ENCODE measurements at regions not wholly inside any gene's neighbourhood (a gene's known extent, or its start where the extent isn't known, plus 50 kb on each side); places are given as distances from the start of the nearest gene placed in this dataset.
A peak's percentile ranks its signal among the peaks of the same experiment; 100 is the strongest.

DNA sequence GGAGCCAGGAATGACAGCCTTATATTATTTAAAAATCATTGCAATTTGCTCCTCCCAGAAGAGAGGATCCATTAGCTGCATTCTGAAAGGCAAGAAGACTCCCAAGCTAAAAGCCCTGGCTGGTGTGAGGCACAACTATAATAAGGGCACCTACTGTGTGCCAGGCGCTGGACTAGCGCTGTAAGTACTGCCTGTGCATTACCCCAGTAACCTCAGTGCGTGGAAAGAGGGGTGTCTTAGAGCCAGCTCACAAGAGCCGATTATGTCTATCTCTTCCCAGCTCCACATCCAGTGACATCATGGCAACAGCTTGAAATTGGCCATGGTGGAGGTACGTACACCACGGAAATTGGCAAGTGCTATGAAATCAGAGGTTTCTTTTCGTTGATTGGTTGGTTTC, 141.7 kb upstream of the IRF2BP2 start:
- Histone ChIP-seq H3K9me3 (no peaks in the 10 kb centered on the region), H3K4me1 (peaks cover 0 to 16% of the 10 kb centered on the region in 2 donors), H3K27me3 (no peaks in the 10 kb centered on the region), H3K36me3 (no peaks in the 10 kb centered on the region), H3K27ac (no peak overlapping the region), H3K4me3 (no peak overlapping the region)
- TF ChIP-seq, protein P1, sequence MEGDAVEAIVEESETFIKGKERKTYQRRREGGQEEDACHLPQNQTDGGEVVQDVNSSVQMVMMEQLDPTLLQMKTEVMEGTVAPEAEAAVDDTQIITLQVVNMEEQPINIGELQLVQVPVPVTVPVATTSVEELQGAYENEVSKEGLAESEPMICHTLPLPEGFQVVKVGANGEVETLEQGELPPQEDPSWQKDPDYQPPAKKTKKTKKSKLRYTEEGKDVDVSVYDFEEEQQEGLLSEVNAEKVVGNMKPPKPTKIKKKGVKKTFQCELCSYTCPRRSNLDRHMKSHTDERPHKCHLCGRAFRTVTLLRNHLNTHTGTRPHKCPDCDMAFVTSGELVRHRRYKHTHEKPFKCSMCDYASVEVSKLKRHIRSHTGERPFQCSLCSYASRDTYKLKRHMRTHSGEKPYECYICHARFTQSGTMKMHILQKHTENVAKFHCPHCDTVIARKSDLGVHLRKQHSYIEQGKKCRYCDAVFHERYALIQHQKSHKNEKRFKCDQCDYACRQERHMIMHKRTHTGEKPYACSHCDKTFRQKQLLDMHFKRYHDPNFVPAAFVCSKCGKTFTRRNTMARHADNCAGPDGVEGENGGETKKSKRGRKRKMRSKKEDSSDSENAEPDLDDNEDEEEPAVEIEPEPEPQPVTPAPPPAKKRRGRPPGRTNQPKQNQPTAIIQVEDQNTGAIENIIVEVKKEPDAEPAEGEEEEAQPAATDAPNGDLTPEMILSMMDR (IDR thresholded peaks at IDR 0.05): no peak
- ATAC-seq: no peak
- DNase-seq: no peak
- intact Hi-C loops (cut with DNase I): no loop called here

DNA sequence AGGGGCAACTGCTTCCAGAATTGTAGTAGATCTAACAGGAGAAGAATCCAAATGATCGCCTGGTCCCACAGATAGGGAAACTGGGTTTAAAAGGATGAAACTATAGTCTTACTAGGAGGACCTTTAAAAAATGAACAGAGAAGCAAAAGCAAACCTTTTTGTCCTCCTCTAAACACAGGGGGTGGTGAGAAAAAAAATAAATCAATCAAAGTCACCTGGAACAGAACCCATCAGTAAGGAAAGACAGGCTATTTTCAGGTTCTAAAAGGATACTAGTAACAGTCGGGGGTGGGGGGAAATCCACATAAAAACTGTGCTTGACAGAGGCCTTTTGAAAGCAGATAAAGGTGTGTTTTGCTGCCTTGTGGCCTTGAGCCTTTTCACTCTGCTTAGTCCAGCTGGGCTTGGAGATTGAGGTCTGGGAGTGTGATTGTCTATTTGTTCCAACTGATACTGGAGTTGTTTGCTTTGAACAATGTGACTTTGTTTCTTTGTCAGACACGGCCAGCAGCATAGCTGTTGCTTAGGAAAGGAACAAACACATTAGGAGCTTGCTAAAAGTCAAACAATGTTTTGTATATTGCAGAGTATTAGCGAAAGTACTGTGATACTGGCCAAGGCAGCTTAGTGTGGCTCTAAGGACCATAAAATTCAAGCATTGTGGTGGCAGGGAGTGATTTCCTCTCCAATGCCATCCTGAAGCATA, 141.1 kb upstream of the IRF2BP2 start:
- no peaks in the 10 kb centered on the region for H3K27me3 ChIP-seq
- DNase-seq: no peak
- intact Hi-C loops (cut with DNase I): no loop called here
- TF ChIP-seq, protein P1 (IDR thresholded peaks at IDR 0.05): no peak
- peaks cover 0 to 16% of the 10 kb centered on the region in 2 donors for H3K4me1 ChIP-seq
- H3K9me3 ChIP-seq: no peaks in the 10 kb centered on the region
- ATAC-seq: peak; percentile 28
- no peak overlapping the region for H3K27ac ChIP-seq
- H3K36me3 ChIP-seq: no peaks in the 10 kb centered on the region
- no peak overlapping the region for H3K4me3 ChIP-seq

DNA sequence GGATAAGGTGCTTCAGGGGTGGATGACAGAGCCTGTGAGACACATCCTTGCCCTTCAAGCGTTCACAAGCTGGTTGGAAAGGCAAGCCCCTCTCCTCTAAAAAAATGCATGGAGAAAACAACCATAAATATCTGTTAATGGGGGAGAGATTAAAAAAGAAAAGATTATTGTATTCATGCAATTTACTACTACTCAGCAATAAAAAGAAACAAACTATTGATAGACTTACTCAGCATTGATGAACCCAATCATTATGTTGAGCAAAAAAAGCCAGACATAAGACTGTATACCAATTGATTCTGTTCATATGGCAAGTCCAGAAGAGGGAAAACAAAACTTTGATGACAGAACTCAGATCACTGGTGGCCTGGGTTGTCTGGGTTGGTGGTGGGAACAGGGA, 138.7 kb upstream of the IRF2BP2 start:
- Histone ChIP-seq H3K27me3 (no peaks in the 10 kb centered on the region), H3K4me3 (no peak overlapping the region), H3K36me3 (no peaks in the 10 kb centered on the region), H3K9me3 (no peaks in the 10 kb centered on the region), H3K4me1 (peaks cover 8 to 11% of the 10 kb centered on the region in 2 donors), H3K27ac (no peak overlapping the region)
- ATAC-seq (no peak), DNase-seq (no peak)
- intact Hi-C loops (cut with DNase I): no loop called here
- TF ChIP-seq, protein P1 (IDR thresholded peaks at IDR 0.05): no peak

DNA sequence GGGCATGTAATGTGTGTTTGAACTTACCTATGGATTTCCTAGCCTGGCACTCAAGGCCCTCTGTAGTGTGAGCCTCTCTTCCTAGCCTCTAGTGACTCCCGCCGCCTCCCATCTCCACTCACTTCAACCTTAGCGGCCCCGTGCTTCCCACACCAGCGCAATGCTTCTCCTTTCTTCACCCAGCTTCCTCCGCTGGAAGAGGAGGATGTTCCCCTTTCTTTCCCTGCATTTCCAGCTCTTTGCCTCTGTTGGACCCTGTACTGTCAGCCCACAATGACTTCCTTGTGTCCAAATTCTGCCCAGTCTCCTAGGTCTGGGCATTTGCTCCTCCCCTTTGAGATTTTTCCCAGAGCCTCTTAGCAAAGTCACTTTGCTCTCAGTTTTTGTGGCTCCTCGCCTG, 138.1 kb upstream of the IRF2BP2 start:
- DNase-seq (no peak), ATAC-seq (no peak)
- H3K27ac ChIP-seq: no peak overlapping the region
- no peaks in the 10 kb centered on the region for H3K9me3 ChIP-seq
- H3K36me3 ChIP-seq: no peaks in the 10 kb centered on the region
- TF ChIP-seq, protein P1 (IDR thresholded peaks at IDR 0.05): no peak
- no peak overlapping the region for H3K4me3 ChIP-seq
- H3K27me3 ChIP-seq: no peaks in the 10 kb centered on the region
- peaks cover 10 to 11% of the 10 kb centered on the region in 2 donors for H3K4me1 ChIP-seq
- intact Hi-C loops (cut with DNase I): no loop called here

DNA sequence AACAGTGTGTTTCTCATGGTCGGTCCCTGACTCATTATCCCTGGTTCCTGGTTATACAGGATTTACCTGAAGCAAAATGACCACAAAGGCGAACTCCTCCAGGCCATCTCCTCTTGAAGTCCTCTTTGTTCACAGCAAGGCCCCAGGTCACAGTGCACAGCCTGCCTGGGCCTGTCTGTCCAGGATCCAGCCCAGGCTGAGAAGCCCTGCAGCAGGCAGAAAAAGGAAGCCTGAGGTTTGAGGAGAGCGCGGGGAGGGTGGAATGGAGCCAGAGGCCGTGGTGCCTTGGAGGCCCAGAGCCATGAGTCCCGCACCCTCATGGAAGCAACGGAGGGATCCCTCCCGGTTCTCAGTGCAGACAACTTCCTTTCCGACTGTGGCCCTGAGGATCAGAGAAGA, 136.8 kb upstream of the IRF2BP2 start:
- TF ChIP-seq, protein P1 (IDR thresholded peaks at IDR 0.05): no peak
- intact Hi-C loops (cut with DNase I): no loop called here
- no peaks in the 10 kb centered on the region for H3K9me3 ChIP-seq
- H3K4me3 ChIP-seq: no peak overlapping the region
- H3K36me3 ChIP-seq: no peaks in the 10 kb centered on the region
- DNase-seq (no peak), ATAC-seq (no peak)
- H3K4me1 ChIP-seq: peaks cover 10 to 11% of the 10 kb centered on the region in 2 donors
- H3K27ac ChIP-seq: no peak overlapping the region
- no peaks in the 10 kb centered on the region for H3K27me3 ChIP-seq
